Right lobe of liver (tissue), 6 donors: ENCODE measurements at regions not wholly inside any gene's neighbourhood (a gene's known extent, or its start where the extent isn't known, plus 50 kb on each side); places are given as distances from the start of the nearest gene placed in this dataset.
"Not testable (repeated sequence)": the region's sequence is repeated elsewhere in the genome, so short reads cannot be mapped to it uniquely, and the experiment has no call there.

Experiments used
- ATAC-seq, 4 donors: fragments of 200-7000 bp; cut with Tn5 transposase; one replicate each; pipeline ENCODE4 v1.9.1; 2020; ENCODE audit warnings: mild to moderate bottlenecking in 4 of 4, moderate library complexity in 4 of 4
- DNase-seq, 3 donors: peaks; one replicate each; pipeline ENCODE4 v3.0.0-alpha.2; 2020
- H3K27ac ChIP-seq, 3 donors: fragments of 200-600 bp; one replicate each; pipeline ENCODE4 v1.8.0; 2022
- H3K27me3 ChIP-seq, 2 donors: fragments of 200-600 bp; one replicate each; pipeline ENCODE4 v1.8.0; 2022
- H3K36me3 ChIP-seq, 4 donors: fragments of 200-600 bp; sonication (generic) in 1 of 4; one replicate each; pipeline versions ENCODE4 v1.5.1 to v1.8.0; 2017 to 2022; ENCODE audit warnings: control low read depth in 1 of 4
- H3K4me1 ChIP-seq, 4 donors: fragments of 200-600 bp; sonication (generic) in 1 of 4; one replicate each; pipeline versions ENCODE4 v1.5.1 to v1.8.0; 2017 to 2022; ENCODE audit warnings: control low read depth in 1 of 4
- H3K4me3 ChIP-seq, 3 donors: fragments of 200-600 bp; one replicate each; pipeline ENCODE4 v1.8.0; 2022
- H3K9me3 ChIP-seq, 4 donors: fragments of 200-600 bp; sonication (generic) in 1 of 4; one replicate each; pipeline versions ENCODE4 v1.5.1 to v1.8.0; 2017 to 2022; ENCODE audit warnings: control low read depth in 1 of 4
- POLR2A ChIP-seq: fragments of 450-650 bp; IDR thresholded peaks from one replicate; pipeline ENCODE4 v1.6.1; 2017; ENCODE audit warnings: antibody characterized with exemption, mild to moderate bottlenecking
- WGBS: methylation state at CpG from one replicate; pipeline ENCODE4 v1.1.6; 2018; ENCODE audit warnings: low coverage, low lambda C conversion rate; ENCODE audit not compliant: insufficient coverage; ENCODE audit errors: missing lambda C conversion rate; 5-methylcytosine and 5-hydroxymethylcytosine counted together
- intact Hi-C, 2 donors: fragments of 100-400 bp; cut with DNase I; formaldehyde crosslinking; loops; one replicate each; pipeline versions ENCODE4 v1.11.2 to v1.14.1; 2022
- TF ChIP-seq, protein P1 (sequence below), 4 donors: fragments of 200-600 bp in 3 of 4; fragments of 450-650 bp in 1 of 4; IDR thresholded peaks; one replicate each; pipeline versions ENCODE4 v1.5.1 to v1.8.0; 2016 to 2022; ENCODE audit warnings: antibody characterized with exemption in 4 of 4, mild to moderate bottlenecking in 2 of 4
- donor health status: DM: no; HTN: yes; CAD: no.
- donor health status: DM: no; HTN: no; CAD: no.
- donor health status: DM: no; HTN: no; CAD: no.
- donor health status: DM: no; HTN: yes; CAD: no.
- donor health status: DM: no; HTN: yes; CAD: no.

DNA sequence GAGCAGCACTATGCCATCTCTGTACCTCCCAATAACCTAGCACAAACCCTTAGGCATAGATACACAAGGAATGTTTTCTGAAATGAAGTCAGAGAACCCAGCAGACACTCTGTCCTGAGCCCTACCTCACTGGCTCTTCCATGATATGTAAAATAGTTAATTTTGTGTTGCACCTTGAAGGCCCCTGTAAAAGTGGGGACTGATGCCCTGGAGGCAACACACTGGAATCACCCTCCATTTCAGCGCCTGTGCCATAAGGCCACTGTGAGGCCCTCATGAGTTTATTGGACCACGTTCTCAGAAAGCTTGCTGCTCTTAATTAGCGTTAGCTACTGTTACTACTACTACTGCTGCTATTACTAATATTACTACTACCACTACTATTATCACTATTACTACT, 670.1 kb upstream of the SOX11 start:
- Histone ChIP-seq H3K27me3 (no peaks in the 10 kb centered on the region), H3K4me1 (no peaks in the 10 kb centered on the region), H3K36me3 (no peaks in the 10 kb centered on the region), H3K9me3 (no peaks in the 10 kb centered on the region), H3K4me3 (no peak overlapping the region), H3K27ac (no peak overlapping the region)
- ATAC-seq, result no peak
- WGBS, result 92% methylated on average over 2 of the region's 3 CpGs
- intact Hi-C loops, result no loop called here
- TF ChIP-seq, protein P1, sequence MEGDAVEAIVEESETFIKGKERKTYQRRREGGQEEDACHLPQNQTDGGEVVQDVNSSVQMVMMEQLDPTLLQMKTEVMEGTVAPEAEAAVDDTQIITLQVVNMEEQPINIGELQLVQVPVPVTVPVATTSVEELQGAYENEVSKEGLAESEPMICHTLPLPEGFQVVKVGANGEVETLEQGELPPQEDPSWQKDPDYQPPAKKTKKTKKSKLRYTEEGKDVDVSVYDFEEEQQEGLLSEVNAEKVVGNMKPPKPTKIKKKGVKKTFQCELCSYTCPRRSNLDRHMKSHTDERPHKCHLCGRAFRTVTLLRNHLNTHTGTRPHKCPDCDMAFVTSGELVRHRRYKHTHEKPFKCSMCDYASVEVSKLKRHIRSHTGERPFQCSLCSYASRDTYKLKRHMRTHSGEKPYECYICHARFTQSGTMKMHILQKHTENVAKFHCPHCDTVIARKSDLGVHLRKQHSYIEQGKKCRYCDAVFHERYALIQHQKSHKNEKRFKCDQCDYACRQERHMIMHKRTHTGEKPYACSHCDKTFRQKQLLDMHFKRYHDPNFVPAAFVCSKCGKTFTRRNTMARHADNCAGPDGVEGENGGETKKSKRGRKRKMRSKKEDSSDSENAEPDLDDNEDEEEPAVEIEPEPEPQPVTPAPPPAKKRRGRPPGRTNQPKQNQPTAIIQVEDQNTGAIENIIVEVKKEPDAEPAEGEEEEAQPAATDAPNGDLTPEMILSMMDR (IDR thresholded peaks at IDR 0.05), result no peak
- TF ChIP-seq POLR2A, result no peak
- no peak for DNase-seq

DNA sequence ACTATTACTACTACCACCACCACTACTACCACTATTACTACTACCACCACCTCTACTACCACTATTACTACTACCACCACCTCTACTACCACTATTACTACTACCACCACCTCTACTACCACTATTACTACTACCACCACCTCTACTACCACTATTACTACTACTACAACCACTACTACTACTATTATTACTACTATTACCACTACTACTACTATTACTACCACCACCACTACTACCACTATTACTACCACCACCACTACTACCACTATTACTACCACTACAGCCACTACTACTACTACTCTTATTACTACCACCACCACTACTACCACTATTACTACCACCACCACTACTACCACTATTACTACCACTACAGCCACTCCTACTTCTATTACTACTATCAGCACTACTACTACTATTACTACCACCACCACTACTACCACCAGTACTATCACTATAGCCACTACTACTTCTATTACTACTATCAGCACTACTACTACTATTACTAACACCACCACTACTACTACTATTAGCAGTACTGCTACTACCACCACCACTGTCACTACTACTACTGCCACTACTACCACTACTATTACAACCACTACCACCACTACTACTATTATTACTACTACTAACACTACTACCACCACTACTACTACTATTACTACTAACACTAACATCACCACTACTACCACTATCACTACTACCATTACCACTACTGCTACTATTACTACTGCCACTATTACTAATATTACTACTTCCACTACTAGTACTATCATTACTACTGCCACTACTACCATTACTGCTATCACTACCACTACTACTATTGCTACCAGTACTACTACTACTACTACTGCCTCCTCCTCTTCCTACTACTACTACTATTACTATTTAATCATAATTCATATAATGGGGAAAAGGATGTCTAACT, 669.2 kb upstream of the SOX11 start:
- DNase-seq, H3K27ac ChIP-seq, H3K4me1 ChIP-seq, H3K36me3 ChIP-seq, intact Hi-C loops, H3K27me3 ChIP-seq, H3K4me3 ChIP-seq, ATAC-seq, H3K9me3 ChIP-seq: not testable (repeated sequence)

DNA sequence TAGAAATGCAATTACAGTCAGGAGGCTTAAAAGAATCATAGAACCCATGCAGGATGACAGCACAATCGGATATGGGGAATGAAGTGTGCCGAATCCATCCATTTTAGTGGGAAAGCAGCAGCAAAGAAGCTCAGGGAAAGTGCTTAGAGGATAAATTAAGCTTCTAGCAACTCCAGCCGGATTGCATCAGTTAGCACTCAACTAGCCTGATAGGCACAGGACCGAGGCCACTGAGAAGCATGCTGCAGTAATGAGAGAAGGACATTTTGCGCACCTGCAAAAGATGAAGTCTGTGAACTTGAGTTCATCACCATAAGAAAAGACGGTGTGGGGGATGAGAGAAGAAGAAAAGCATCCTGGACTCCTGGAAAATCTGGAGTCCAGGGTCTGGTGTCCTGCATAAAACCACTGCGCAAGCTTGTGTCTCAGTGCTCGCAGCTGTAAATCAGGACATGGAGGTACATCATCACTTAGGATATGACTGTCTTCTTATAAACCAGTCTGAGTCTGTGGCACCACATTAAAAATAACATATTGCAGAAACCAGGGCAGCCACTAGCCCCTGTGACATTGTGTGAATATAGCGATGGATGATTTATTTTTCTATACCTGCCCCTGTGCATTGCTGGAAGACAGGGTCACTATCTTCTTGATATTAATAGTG, 665.5 kb upstream of the SOX11 start:
- no peaks in the 10 kb centered on the region for H3K36me3 ChIP-seq
- H3K27ac ChIP-seq, result no peak overlapping the region
- DNase-seq (no peak), ATAC-seq (no peak)
- 61% methylated on average over 9 of the region's 9 CpGs for WGBS
- TF ChIP-seq, protein P1 (IDR thresholded peaks at IDR 0.05), result no peak
- no peak for TF ChIP-seq POLR2A
- no peaks in the 10 kb centered on the region for H3K27me3 ChIP-seq
- no peaks in the 10 kb centered on the region for H3K9me3 ChIP-seq
- intact Hi-C loops, result no loop called here
- no peak overlapping the region for H3K4me3 ChIP-seq
- no peaks in the 10 kb centered on the region for H3K4me1 ChIP-seq

DNA sequence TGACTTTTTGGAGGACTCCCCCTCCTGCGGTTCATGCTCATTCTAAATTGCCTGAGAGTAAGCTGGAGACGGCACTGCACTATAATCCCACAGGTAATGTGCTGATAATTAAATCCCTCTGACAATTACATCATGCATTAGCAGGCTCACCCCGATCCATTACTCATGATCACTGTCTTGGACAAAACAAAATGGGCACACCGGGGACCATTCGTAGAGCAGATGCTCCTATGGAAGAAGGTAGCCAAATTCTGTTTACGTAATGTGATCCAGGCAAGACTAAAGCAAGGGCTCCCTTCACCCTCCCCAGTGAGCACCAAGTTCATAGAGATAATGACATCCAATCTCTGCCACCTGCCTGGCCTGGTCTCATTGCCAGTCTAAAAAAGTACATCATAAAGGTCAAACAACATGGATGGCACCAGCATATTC, 657.1 kb upstream of the SOX11 start:
- TF ChIP-seq, protein P1 (IDR thresholded peaks at IDR 0.05), result no peak
- TF ChIP-seq POLR2A, result no peak
- H3K27ac ChIP-seq, result no peak overlapping the region
- H3K4me1 ChIP-seq, result no peaks in the 10 kb centered on the region
- 59% methylated on average over 3 of the region's 6 CpGs for WGBS
- no peak for DNase-seq
- no peak for ATAC-seq
- H3K36me3 ChIP-seq, result no peaks in the 10 kb centered on the region
- intact Hi-C loops, result no loop called here
- no peaks in the 10 kb centered on the region for H3K27me3 ChIP-seq
- no peak overlapping the region for H3K4me3 ChIP-seq
- no peaks in the 10 kb centered on the region for H3K9me3 ChIP-seq

DNA sequence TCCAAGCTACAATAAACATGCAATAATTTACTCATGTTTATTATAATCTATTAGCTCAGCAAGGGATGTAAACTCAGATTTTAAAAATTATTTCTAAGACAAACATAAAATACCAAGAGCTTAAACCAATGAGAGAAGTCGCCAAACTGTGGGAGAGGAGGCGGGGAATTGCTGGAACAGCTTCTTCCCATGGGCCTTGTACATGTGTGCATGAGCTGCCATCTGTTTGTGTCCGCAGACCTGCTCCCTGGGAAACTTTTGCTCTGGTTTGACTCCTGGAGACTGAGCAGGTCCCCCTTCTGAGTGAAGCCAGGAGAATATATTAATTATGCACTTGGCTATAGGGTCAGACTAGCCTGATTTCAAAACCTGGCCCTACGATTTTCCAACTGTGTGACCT, 655.9 kb upstream of the SOX11 start:
- no peak overlapping the region for H3K4me3 ChIP-seq
- DNase-seq (no peak), ATAC-seq (no peak)
- 57% methylated on average over 4 of the region's 4 CpGs for WGBS
- intact Hi-C loops, result no loop called here
- no peaks in the 10 kb centered on the region for H3K36me3 ChIP-seq
- H3K4me1 ChIP-seq, result no peaks in the 10 kb centered on the region
- no peak overlapping the region for H3K27ac ChIP-seq
- H3K27me3 ChIP-seq, result no peaks in the 10 kb centered on the region
- TF ChIP-seq, protein P1 (IDR thresholded peaks at IDR 0.05), result no peak
- TF ChIP-seq POLR2A, result no peak
- no peaks in the 10 kb centered on the region for H3K9me3 ChIP-seq
